ENCODE measurements at regions not wholly inside any gene's neighbourhood (a gene's known extent, or its start where the extent isn't known, plus 50 kb on each side); places are given as distances from the start of the nearest gene placed in this dataset.

GRCh38 chr2:149806651-149807050, 219.1 kb upstream of the MMADHC start:
- TF ChIP-seq CTCF (IDR thresholded peaks at IDR 0.05) = no peak
- no peak for TF ChIP-seq ZBTB33 (IDR thresholded peaks at IDR 0.05; ENCODE audit: borderline replicate concordance, low read depth)
- no peak for TF ChIP-seq EZH2phosphoT487 (IDR thresholded peaks at IDR 0.05; ENCODE audit: borderline replicate concordance, low read depth)
- no peak for TF ChIP-seq RXRA (IDR thresholded peaks at IDR 0.05; ENCODE audit: borderline replicate concordance, low read depth)
- TF ChIP-seq MAX (IDR thresholded peaks at IDR 0.05; ENCODE audit: low read depth) = no peak
- TF ChIP-seq IRF3 (IDR thresholded peaks at IDR 0.05; ENCODE audit: low read depth, low read length) = no peak
- TF ChIP-seq CHD2 (IDR thresholded peaks at IDR 0.05; ENCODE audit: low read length, partially characterized antibody) = no peak
- TF ChIP-seq PBX3 (IDR thresholded peaks at IDR 0.05) = no peak
- no peak for TF ChIP-seq TAF1 (IDR thresholded peaks at IDR 0.05; ENCODE audit: borderline replicate concordance, low read depth, low read length)
- TF ChIP-seq REST (IDR thresholded peaks at IDR 0.05; ENCODE audit: low read depth, low read length) = no peak
- TF ChIP-seq JUND (IDR thresholded peaks at IDR 0.05) = no peak
- no peak for TF ChIP-seq USF2 (IDR thresholded peaks at IDR 0.05; ENCODE audit: borderline replicate concordance, low read depth, low read length)
